Endothelial cell of umbilical vein (primary cell): ENCODE measurements at regions not wholly inside any gene's neighbourhood (a gene's known extent, or its start where the extent isn't known, plus 50 kb on each side); places are given as distances from the start of the nearest gene placed in this dataset.

Experiments
- BruUV-seq: library from RNA; stranded (reverse); fragments of 400-500 nt; replicated peaks from 2 replicates; lab custom pipeline; 2021; lab: Mats Ljungman, UMichigan
- CTCF ChIA-PET: fragments of 300-600, 350-600 bp; sonication (Branson Sonifier 250); formaldehyde crosslinking; loops from one replicate; lab custom pipeline; 2021; ENCODE audit warnings: antibody characterized with exemption, inconsistent platforms; lab: Charles Lee
- POLR2A ChIA-PET: fragments of 300-600, 350-600 bp; sonication (Branson Sonifier 250); formaldehyde crosslinking; loops from one replicate; lab custom pipeline; 2021; ENCODE audit warnings: antibody characterized with exemption, inconsistent platforms; lab: Charles Lee
- DNase-seq: peaks from one replicate; pipeline ENCODE4 v3.0.0-alpha.2; 2011; ENCODE audit warnings: low read depth, low spot score
- FAIRE-seq: peaks from 2 replicates; lab custom pipeline; 2011; peaks lifted over from hg19 to GRCh38; lab: Jason Lieb, UNC
- H2AFZ ChIP-seq: 2 replicates; pipeline ENCODE4 v1.6.0; 2012; ENCODE audit warnings: low read depth, low read length, control low read depth, inconsistent platforms
- H3K27ac ChIP-seq: 2 replicates; pipeline ENCODE4 v1.5.1; 2011; ENCODE audit warnings: low read depth, mild to moderate bottlenecking, control low read depth, low read length, moderate library complexity; ENCODE audit not compliant: insufficient read depth
- H3K27me3 ChIP-seq, 2 experiments: 2 replicates each; pipeline versions ENCODE4 v1.6.0 to v1.6.1; 2011; ENCODE audit warnings: low read length in 2 of 2, mixed read lengths in 1 of 2; ENCODE audit not compliant: control insufficient read depth in 2 of 2, insufficient read depth in 2 of 2
- H3K36me3 ChIP-seq, 2 experiments: 2 replicates in 1 of 2; 3 replicates in 1 of 2; pipeline ENCODE4 v1.5.1; 2011; ENCODE audit warnings: low read length in 2 of 2, mild to moderate bottlenecking in 1 of 2, moderate library complexity in 1 of 2; ENCODE audit not compliant: control insufficient read depth in 2 of 2, insufficient read depth in 2 of 2; ENCODE audit errors: extremely low read depth in 1 of 2
- H3K4me1 ChIP-seq: 3 replicates; pipeline ENCODE4 v1.5.1; 2011; ENCODE audit warnings: mild to moderate bottlenecking, low read length; ENCODE audit not compliant: control insufficient read depth, insufficient read depth; ENCODE audit errors: extremely low read depth
- H3K4me2 ChIP-seq: 2 replicates; pipeline ENCODE4 v1.6.1; 2011; ENCODE audit warnings: low read length, control low read depth, mixed read lengths; ENCODE audit not compliant: insufficient read depth
- H3K4me3 ChIP-seq, 3 experiments: fragments of 200-600 bp in 1 of 3; sonication (generic), shearing (Covaris generic) in 1 of 3; replicated peaks in 1 of 3; 2 replicates each; pipeline ENCODE4 v1.5.1; 2011 to 2016; ENCODE audit warnings: control low read depth in 3 of 3, low read length in 3 of 3, mild to moderate bottlenecking in 2 of 3, inconsistent platforms in 1 of 3, low read depth in 1 of 3, moderate library complexity in 1 of 3; ENCODE audit not compliant: insufficient read depth in 1 of 3
- H3K79me2 ChIP-seq: 2 replicates; pipeline ENCODE4 v1.6.0; 2012; ENCODE audit warnings: low read length, inconsistent platforms; ENCODE audit not compliant: control insufficient read depth, insufficient read depth
- H3K9ac ChIP-seq: replicated peaks from 2 replicates; pipeline ENCODE3; 2011; ENCODE audit warnings: low read length, control low read depth; ENCODE audit not compliant: insufficient read depth; ENCODE audit errors: extremely low read depth
- H3K9me1 ChIP-seq: replicated peaks from 3 replicates; pipeline ENCODE4 v1.6.0; 2011; ENCODE audit warnings: mild to moderate bottlenecking, low read length; ENCODE audit not compliant: control insufficient read depth, insufficient read depth; ENCODE audit errors: extremely low read depth
- H3K9me3 ChIP-seq: replicated peaks from 2 replicates; pipeline ENCODE4 v1.5.1; 2012; ENCODE audit warnings: low read length, inconsistent platforms; ENCODE audit not compliant: control insufficient read depth, insufficient read depth
- H4K20me1 ChIP-seq: replicated peaks from 2 replicates; pipeline ENCODE3; 2011; ENCODE audit warnings: mild to moderate bottlenecking, low read length; ENCODE audit not compliant: control insufficient read depth, insufficient read depth; ENCODE audit errors: extremely low read depth
- CTCF ChIP-seq, 2 donors: IDR thresholded peaks; 1 replicate in 1 of 2; 2 replicates in 1 of 2; pipeline ENCODE4 v1.5.1; 2011; ENCODE audit warnings: low read length in 2 of 2, mild to moderate bottlenecking in 2 of 2, moderate library complexity in 2 of 2, control low read depth in 1 of 2, inconsistent platforms in 1 of 2, low read depth in 1 of 2; ENCODE audit not compliant: insufficient read depth in 1 of 2; ENCODE audit errors: extremely low read depth in 1 of 2
- EZH2 ChIP-seq: IDR thresholded peaks from 2 replicates; pipeline ENCODE4 v1.6.1; 2012; ENCODE audit warnings: borderline replicate concordance, low read depth, mild to moderate bottlenecking, moderate library complexity, low read length, inconsistent platforms; ENCODE audit not compliant: severe bottlenecking
- FOS ChIP-seq: IDR thresholded peaks from 2 replicates; pipeline ENCODE4 v1.6.1; 2011; ENCODE audit warnings: mild to moderate bottlenecking, low read length, moderate library complexity, borderline replicate concordance; ENCODE audit not compliant: insufficient read depth
- GATA2 ChIP-seq: IDR thresholded peaks from 2 replicates; pipeline ENCODE4 v1.7.0; 2011; ENCODE audit warnings: low read depth, mild to moderate bottlenecking, moderate library complexity, mixed read lengths, low read length; ENCODE audit not compliant: insufficient read length, insufficient read depth
- JUN ChIP-seq: IDR thresholded peaks from 2 replicates; pipeline ENCODE4 v1.6.1; 2011; ENCODE audit warnings: borderline replicate concordance, low read depth; ENCODE audit not compliant: insufficient read length, insufficient read depth
- MAX ChIP-seq: IDR thresholded peaks from 2 replicates; pipeline ENCODE4 v1.6.1; 2011; ENCODE audit not compliant: insufficient read depth, insufficient read length
- MYC ChIP-seq: IDR thresholded peaks from one replicate; pipeline ENCODE4 v1.6.1; 2011; ENCODE audit warnings: mild to moderate bottlenecking, low read depth, low read length
- POLR2A ChIP-seq: IDR thresholded peaks from 2 replicates; pipeline ENCODE4 v1.6.1; 2012; ENCODE audit warnings: low read depth, mild to moderate bottlenecking, control low read depth, low read length
- POLR2AphosphoS5 ChIP-seq: IDR thresholded peaks from 2 replicates; pipeline ENCODE4 v1.6.1; 2012; ENCODE audit warnings: low read depth, mild to moderate bottlenecking, control low read depth, low read length, moderate library complexity; ENCODE audit not compliant: insufficient read depth
- dilution Hi-C: fragments of 300-500 bp; cut with MboI; formaldehyde crosslinking; loops from one replicate; pipeline ENCODE4 v1.15.0; 2019; ENCODE audit warnings: low sequenced_read_pairs; ENCODE audit not compliant: extremely low pct_ligation_motif_present
- intact Hi-C: fragments of 100-400 bp; cut with micrococcal nuclease; formaldehyde crosslinking; loops from one replicate; pipeline ENCODE4 v1.10.0; 2022

- dilution Hi-C loops (no loop called here), intact Hi-C loops (no loop called here)
- Histone ChIP-seq H3K27me3 (peaks cover 0 to 2% of the 10 kb centered on the region in 2 experiments), H2AFZ (no peak overlapping the region), H3K4me3 (no peak overlapping the region), H3K36me3 (no peaks in the 10 kb centered on the region), H4K20me1 (no peaks in the 10 kb centered on the region), H3K9me3 (no peaks in the 10 kb centered on the region), H3K9me1 (no peaks in the 10 kb centered on the region), H3K79me2 (no peaks in the 10 kb centered on the region), H3K4me1 (peaks cover 3% of the 10 kb centered on the region), H3K4me2 (no peak overlapping the region), H3K27ac (no peak overlapping the region), H3K9ac (no peak overlapping the region)
- TF ChIP-seq JUN: no peak
- DNase-seq (no peak), FAIRE-seq (no peak)
- POLR2A ChIA-PET: no interaction called here
- CTCF ChIA-PET: interaction anchor here (0.6 kb wide), 1 partner anchor 9 kb away, joined by 3 read pairs; no protein-coding TSS in a partner anchor
- BruUV-seq: no TSS peak
Observed at GRCh38 chr7:110291430-110291829, 799.5 kb upstream of the LRRN3 start.

GRCh38 chr7:110296321-110296720 is 794.6 kb upstream of the LRRN3 start:
- no peaks in the 10 kb centered on the region for H3K36me3 ChIP-seq
- POLR2A ChIA-PET: no interaction called here
- no TSS peak for BruUV-seq
- DNase-seq (no peak), FAIRE-seq (peak; percentile 59)
- no peak overlapping the region for H3K9ac ChIP-seq
- intact Hi-C loops (no loop called here), dilution Hi-C loops (no loop called here)
- no peaks in the 10 kb centered on the region for H3K9me3 ChIP-seq
- H2AFZ ChIP-seq: no peak overlapping the region
- H3K4me1 ChIP-seq: peaks cover 3% of the 10 kb centered on the region
- peaks cover 0 to 2% of the 10 kb centered on the region in 2 experiments for H3K27me3 ChIP-seq
- no peaks in the 10 kb centered on the region for H3K79me2 ChIP-seq
- no peaks in the 10 kb centered on the region for H4K20me1 ChIP-seq
- CTCF ChIA-PET: no interaction called here
- H3K27ac ChIP-seq: no peak overlapping the region
- TF ChIP-seq EZH2 (no peak), FOS (no peak), POLR2A (no peak), MAX (no peak), CTCF (IDR thresholded peaks at IDR 0.05; ENCODE audit: extremely low read depth in 1 of 2, insufficient read depth in 1 of 2, low read depth in 1 of 2, low read length in 2 of 2) (no peak), GATA2 (no peak), MYC (no peak), POLR2AphosphoS5 (no peak), JUN (no peak)
- no peaks in the 10 kb centered on the region for H3K9me1 ChIP-seq
- no peak overlapping the region for H3K4me3 ChIP-seq
- H3K4me2 ChIP-seq: no peak overlapping the region
